Fibroblast of skin of left quadriceps (primary cell): ENCODE measurements at regions not wholly inside any gene's neighbourhood (a gene's known extent, or its start where the extent isn't known, plus 50 kb on each side); places are given as distances from the start of the nearest gene placed in this dataset.
"Not testable (repeated sequence)": the region's sequence is repeated elsewhere in the genome, so short reads cannot be mapped to it uniquely, and the experiment has no call there.

Experiments
- DNase-seq, 2 experiments: peaks; one replicate each; pipeline ENCODE4 v3.0.0-alpha.2; 2013; ENCODE audit warnings: low read depth in 2 of 2

DNA sequence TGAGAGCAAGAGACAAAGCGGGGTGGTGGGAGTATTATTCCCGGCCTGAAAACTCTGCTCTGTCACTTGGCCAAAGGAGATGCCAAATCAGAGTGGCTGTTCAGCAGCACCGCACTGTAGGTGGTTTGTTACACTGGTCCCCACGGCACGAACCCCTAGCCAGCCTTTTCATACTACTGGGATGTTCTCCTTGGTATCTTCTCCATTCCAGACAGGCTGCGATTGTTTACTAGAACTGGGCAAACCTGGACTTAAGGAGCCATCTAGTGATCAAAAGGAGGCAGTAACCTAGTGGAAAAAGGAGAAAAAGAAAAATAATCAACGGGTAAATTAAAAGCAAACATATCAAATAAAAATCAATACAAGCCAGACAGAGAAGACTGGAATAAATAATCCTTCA is 58.9 kb upstream of the TMTC2 start:
- peak in 1 of 2 experiments; percentile 2 for DNase-seq

DNA sequence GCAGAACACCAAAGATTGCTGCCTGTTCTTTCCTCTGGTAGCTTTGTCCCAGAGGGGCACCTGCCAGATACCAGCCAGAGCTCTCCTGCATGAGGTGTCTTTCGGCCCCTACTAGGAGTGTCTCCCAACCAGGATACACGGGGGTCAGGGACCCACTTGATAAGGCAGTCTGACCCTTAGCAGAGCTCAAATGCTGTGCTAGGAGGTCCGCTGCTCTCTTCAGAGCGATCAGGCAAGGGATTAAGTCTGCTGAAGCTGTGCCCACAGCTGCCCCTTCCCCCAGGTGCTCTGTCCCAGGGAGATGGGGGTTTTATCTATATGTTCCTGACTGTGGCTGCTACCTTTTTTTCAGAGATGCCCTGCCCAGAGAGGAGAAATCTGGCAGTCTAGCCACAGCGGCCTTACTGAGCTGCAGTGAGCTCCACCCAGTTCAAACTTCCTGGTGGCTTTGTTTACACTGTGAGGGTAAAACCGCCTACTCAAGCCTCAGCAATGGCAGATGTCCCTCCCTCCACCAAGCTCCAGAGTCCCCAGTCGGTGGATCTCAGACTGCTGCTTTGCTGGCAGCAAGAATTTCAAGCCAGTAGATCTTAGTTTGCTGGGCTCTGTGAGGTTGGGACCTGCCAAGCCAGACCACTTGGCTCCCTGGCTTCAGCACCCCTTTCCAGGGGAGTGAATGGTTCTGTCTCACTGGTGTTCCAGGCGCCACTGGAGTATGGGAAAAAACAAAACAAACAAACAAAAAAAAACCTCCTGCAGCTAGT is 52.0 kb upstream of the TMTC2 start:
- DNase-seq: not testable (repeated sequence)

DNA sequence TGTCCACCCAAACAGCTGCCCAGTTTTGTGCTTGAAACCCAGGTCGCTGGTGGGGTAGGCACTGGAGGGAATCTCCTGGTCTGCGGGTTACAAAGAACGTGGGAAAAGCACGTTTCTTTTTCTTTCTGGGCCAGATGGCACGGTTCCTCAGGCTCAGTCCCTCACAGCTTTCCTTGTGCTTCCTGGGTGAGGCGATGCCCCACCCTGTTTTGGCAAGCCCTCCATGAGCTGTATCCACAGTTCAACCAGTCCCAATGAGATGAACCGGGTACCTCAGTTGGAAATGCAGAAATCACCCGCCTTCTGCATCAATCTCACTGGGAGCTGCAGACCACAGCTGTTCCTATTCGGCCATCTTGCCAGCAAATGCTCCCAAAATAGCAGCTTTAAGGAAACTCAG is 51.4 kb upstream of the TMTC2 start:
- DNase-seq: no peak
